ENCODE measurements at regions not wholly inside any gene's neighbourhood (a gene's known extent, or its start where the extent isn't known, plus 50 kb on each side); places are given as distances from the start of the nearest gene placed in this dataset.

DNA sequence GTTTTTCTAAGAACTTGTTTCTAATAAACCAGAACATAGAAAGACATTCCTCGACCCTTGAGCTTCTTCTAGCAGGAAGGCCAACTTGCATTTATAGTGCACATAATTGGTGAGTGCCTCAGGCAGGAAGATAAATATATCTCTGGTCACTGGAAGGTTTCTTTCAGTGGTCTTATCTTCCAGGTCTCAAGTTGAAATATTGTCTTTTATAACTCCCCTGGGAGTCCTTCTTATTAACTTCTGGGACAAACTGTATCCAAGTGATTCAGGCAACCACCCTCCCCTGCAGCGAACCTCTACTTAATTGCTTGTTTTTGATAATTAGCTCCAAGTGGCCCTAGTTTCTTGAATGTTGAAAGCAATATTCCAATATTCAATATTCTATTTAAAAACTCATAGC, 346.8 kb upstream of the GOLIM4 start:
- TF ChIP-seq, protein P1, sequence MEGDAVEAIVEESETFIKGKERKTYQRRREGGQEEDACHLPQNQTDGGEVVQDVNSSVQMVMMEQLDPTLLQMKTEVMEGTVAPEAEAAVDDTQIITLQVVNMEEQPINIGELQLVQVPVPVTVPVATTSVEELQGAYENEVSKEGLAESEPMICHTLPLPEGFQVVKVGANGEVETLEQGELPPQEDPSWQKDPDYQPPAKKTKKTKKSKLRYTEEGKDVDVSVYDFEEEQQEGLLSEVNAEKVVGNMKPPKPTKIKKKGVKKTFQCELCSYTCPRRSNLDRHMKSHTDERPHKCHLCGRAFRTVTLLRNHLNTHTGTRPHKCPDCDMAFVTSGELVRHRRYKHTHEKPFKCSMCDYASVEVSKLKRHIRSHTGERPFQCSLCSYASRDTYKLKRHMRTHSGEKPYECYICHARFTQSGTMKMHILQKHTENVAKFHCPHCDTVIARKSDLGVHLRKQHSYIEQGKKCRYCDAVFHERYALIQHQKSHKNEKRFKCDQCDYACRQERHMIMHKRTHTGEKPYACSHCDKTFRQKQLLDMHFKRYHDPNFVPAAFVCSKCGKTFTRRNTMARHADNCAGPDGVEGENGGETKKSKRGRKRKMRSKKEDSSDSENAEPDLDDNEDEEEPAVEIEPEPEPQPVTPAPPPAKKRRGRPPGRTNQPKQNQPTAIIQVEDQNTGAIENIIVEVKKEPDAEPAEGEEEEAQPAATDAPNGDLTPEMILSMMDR (IDR thresholded peaks at IDR 0.05): no peak
- Mint-ChIP-seq H3K9me3 (no peaks in the 10 kb centered on the region), H3K27me3 (no peaks in the 10 kb centered on the region), H3K4me1 (ENCODE audit: low read depth) (no peaks in the 10 kb centered on the region), H3K36me3 (ENCODE audit: low read depth) (no peaks in the 10 kb centered on the region), H3K27ac (no peak overlapping the region), H3K4me3 (no peak overlapping the region)
- DNase-seq (no peak), ATAC-seq (no peak)
- CTCF ChIA-PET: no interaction called here
- intact Hi-C loops (cut with micrococcal nuclease): loop anchor here (5.0 kb wide), 1 partner anchor 45 kb away; no protein-coding TSS in a partner anchor
- POLR2A ChIA-PET: no interaction called here

DNA sequence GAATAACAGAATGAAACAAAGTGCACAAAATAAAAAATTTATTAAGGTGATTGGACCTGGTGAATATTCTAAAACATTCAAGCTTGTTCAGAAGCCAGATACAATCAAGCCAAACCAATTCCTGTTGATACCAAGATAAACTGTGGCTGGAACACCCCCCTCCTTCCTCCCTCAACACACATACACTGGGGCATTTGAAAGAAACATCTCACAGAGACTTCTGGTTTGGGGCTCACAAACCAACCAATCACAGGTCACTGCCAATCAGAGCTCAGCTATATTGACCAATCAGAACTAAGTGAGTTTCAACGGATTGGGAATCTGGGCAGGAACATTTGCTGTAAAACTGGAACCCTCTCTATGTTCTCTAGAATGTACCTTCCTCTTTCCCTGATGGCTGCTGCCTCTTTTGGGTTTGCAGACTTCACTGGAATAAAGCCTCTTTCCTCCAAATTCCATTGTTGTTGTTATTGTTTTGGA, 340.6 kb upstream of the GOLIM4 start:
- Mint-ChIP-seq H3K27ac (no peak overlapping the region), H3K4me1 (ENCODE audit: low read depth) (no peaks in the 10 kb centered on the region), H3K9me3 (no peaks in the 10 kb centered on the region), H3K36me3 (ENCODE audit: low read depth) (no peaks in the 10 kb centered on the region), H3K27me3 (no peaks in the 10 kb centered on the region), H3K4me3 (no peak overlapping the region)
- no peak for ATAC-seq
- TF ChIP-seq, protein P1 (IDR thresholded peaks at IDR 0.05): no peak
- ChIA-PET CTCF (no interaction called here), POLR2A (no interaction called here)
- DNase-seq: no peak
- intact Hi-C loops (cut with micrococcal nuclease): no loop called here

DNA sequence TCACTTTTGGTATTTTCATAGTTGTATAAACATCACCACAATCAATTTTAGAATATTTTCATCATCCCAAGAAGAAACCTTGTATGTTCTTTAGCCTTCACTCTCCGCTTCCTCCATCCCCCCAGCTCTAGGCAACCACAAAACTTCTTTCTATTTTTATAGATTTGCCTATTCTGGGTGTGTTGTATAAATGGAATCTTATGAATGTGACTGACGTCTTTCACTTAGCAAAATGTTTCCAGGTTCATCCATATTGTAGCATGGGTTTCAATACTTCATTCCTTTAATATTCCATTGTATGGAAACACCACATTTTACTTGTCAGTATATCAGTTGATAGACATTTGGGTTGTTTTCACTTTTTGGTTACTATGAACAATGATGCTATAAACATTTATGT, 335.8 kb upstream of the GOLIM4 start:
- TF ChIP-seq, protein P1 (IDR thresholded peaks at IDR 0.05): no peak
- Mint-ChIP-seq H3K36me3 (ENCODE audit: low read depth) (no peaks in the 10 kb centered on the region), H3K4me3 (no peak overlapping the region), H3K27me3 (no peaks in the 10 kb centered on the region), H3K27ac (no peak overlapping the region), H3K9me3 (no peaks in the 10 kb centered on the region), H3K4me1 (ENCODE audit: low read depth) (no peaks in the 10 kb centered on the region)
- POLR2A ChIA-PET: no interaction called here
- intact Hi-C loops (cut with micrococcal nuclease): no loop called here
- no peak for DNase-seq
- no peak for ATAC-seq
- CTCF ChIA-PET: no interaction called here

DNA sequence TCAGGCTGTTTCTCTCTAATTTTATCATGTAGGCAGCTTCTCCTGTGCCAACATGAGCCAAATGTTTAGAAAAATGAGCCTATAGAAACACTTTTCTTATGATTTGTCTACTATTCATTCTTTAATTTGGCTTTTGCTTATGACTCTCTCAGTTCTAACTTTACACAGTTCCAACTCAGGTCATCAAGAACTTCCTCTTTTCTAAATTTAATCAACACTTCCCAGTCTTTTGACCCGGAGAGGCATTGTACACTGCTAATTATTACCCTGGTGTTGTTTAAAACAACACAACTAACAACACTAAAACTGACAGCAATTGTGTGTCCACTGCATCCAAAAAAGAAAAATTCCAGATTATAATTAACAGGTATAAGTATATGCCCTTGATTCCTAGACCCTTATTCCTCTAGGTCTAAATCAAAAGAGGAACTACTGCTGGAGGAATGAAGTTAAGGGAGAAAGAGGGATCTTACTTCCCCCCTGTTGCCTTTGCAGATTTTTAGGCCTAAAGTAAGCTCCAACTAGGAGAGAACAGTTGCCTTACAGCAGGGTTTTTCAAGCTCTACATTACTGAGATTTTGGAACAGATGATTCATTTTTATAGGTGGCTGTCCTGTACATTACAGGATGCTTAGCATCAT, 332.2 kb upstream of the GOLIM4 start:
- H3K36me3 Mint-ChIP-seq (ENCODE audit: low read depth): no peaks in the 10 kb centered on the region
- ChIA-PET POLR2A (no interaction called here), CTCF (no interaction called here)
- intact Hi-C loops (cut with micrococcal nuclease): no loop called here
- no peaks in the 10 kb centered on the region for H3K9me3 Mint-ChIP-seq
- TF ChIP-seq, protein P1 (IDR thresholded peaks at IDR 0.05): no peak
- no peak overlapping the region for H3K4me3 Mint-ChIP-seq
- H3K4me1 Mint-ChIP-seq (ENCODE audit: low read depth): no peaks in the 10 kb centered on the region
- no peak overlapping the region for H3K27ac Mint-ChIP-seq
- ATAC-seq: no peak
- H3K27me3 Mint-ChIP-seq: no peaks in the 10 kb centered on the region
- DNase-seq: no peak

DNA sequence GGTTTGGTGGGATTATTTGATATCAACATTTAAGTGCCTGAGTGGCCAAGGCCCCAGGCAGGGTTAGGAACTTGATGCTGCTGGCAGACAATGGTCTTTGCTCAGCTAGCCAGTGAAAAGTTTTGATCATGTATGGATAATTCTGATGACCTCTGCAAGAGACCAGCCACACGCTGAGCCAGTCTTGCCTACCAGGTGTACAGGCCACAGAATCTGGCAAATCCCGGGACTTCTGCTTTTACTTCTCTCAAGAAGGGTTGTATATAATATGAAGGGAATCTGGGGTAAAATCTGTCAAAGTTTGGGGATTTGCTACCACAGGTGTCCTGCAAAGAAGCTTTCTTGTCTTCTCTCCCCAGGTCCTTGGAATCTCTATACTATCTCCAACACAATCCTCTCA, 331.4 kb upstream of the GOLIM4 start:
- ATAC-seq: no peak
- H3K9me3 Mint-ChIP-seq: no peaks in the 10 kb centered on the region

More for the DNA sequence above, 331.4 kb upstream of the GOLIM4 start:
- no peak for DNase-seq
- TF ChIP-seq, protein P1 (IDR thresholded peaks at IDR 0.05): no peak
- Mint-ChIP-seq H3K36me3 (ENCODE audit: low read depth) (no peaks in the 10 kb centered on the region), H3K4me3 (no peak overlapping the region), H3K27me3 (no peaks in the 10 kb centered on the region), H3K27ac (no peak overlapping the region), H3K4me1 (ENCODE audit: low read depth) (no peaks in the 10 kb centered on the region)
- ChIA-PET POLR2A (no interaction called here), CTCF (no interaction called here)
- intact Hi-C loops (cut with micrococcal nuclease): no loop called here

Data from activated CD8-positive, alpha-beta T cell treated with anti-CD3 and anti-CD28 coated beads for 36 hours (primary cell).